WTC11 (cell line): ENCODE measurements at regions not wholly inside any gene's neighbourhood (a gene's known extent, or its start where the extent isn't known, plus 50 kb on each side); places are given as distances from the start of the nearest gene placed in this dataset.

Source experiments
- ATAC-seq: fragments of 200-7000 bp; cut with Tn5 transposase; 2 replicates; pipeline ENCODE4 v1.10.0; 2021; ENCODE audit warnings: mild to moderate bottlenecking, moderate library complexity
- CTCF ChIA-PET: fragments of 300-600 bp; sonication (Branson Sonifier 250); formaldehyde crosslinking; loops from one replicate; lab custom pipeline; 2021; ENCODE audit warnings: antibody characterized with exemption; lab: Charles Lee
- POLR2A ChIA-PET: fragments of 350-600 bp; sonication (Branson Sonifier 250); formaldehyde crosslinking; loops from one replicate; lab custom pipeline; 2021; ENCODE audit warnings: antibody characterized with exemption; lab: Charles Lee
- DNase-seq: peaks from one replicate; pipeline ENCODE4 v3.0.0; 2021; ENCODE audit warnings: low spot score
- H3K27ac Mint-ChIP-seq: 2 replicates; pipeline ENCODE4 v1.8.0; 2021; ENCODE audit warnings: mixed read lengths
- H3K27me3 Mint-ChIP-seq: 2 replicates; pipeline ENCODE4 v1.8.0; 2021; ENCODE audit warnings: low read depth, mild to moderate bottlenecking, moderate library complexity, mixed read lengths
- H3K36me3 Mint-ChIP-seq: 2 replicates; pipeline ENCODE4 v1.8.0; 2021; ENCODE audit warnings: mixed read lengths
- H3K4me1 Mint-ChIP-seq: 2 replicates; pipeline ENCODE4 v1.8.0; 2022; ENCODE audit warnings: mixed read lengths
- H3K4me3 Mint-ChIP-seq: 2 replicates; pipeline ENCODE4 v1.8.0; 2021; ENCODE audit warnings: mild to moderate bottlenecking, moderate library complexity, mixed read lengths
- H3K9me3 Mint-ChIP-seq: 2 replicates; pipeline ENCODE4 v1.8.0; 2021; ENCODE audit warnings: mixed read lengths
- ARID4B ChIP-seq: sonication (generic); formaldehyde crosslinking; IDR thresholded peaks from 2 replicates; pipeline ENCODE4 v1.8.0; 2023; ENCODE audit warnings: missing genetic modification reagents, mild to moderate bottlenecking, borderline replicate concordance
- CREM ChIP-seq: sonication (generic); formaldehyde crosslinking; IDR thresholded peaks from 2 replicates; pipeline ENCODE4 v1.8.1; 2022; ENCODE audit warnings: mild to moderate bottlenecking, missing genetic modification reagents, moderate library complexity
- ELF4 ChIP-seq: sonication (generic); formaldehyde crosslinking; IDR thresholded peaks from 2 replicates; pipeline ENCODE4 v1.8.1; 2022; ENCODE audit warnings: low read depth, mild to moderate bottlenecking, moderate library complexity, missing genetic modification reagents
- EMX1 ChIP-seq: fragments of 250-450 bp; sonication (Bioruptor Pico); IDR thresholded peaks from 2 replicates; pipeline ENCODE4 v1.8.0; 2021; ENCODE audit warnings: mild to moderate bottlenecking
- FOXK1 ChIP-seq: sonication (generic); formaldehyde crosslinking; IDR thresholded peaks from 2 replicates; pipeline ENCODE4 v1.8.0; 2022; ENCODE audit warnings: mild to moderate bottlenecking, moderate library complexity, missing genetic modification reagents
- FOXP4 ChIP-seq: sonication (generic); formaldehyde crosslinking; IDR thresholded peaks from 2 replicates; pipeline ENCODE4 v1.8.0; 2022; ENCODE audit warnings: mild to moderate bottlenecking, missing genetic modification reagents
- GABPB1 ChIP-seq: sonication (generic); formaldehyde crosslinking; IDR thresholded peaks from 2 replicates; pipeline ENCODE4 v1.8.1; 2023; ENCODE audit warnings: mild to moderate bottlenecking, missing genetic modification reagents
- GRHL2 ChIP-seq: fragments of 250-450 bp; sonication (Bioruptor Pico); IDR thresholded peaks from 2 replicates; pipeline ENCODE4 v1.8.0; 2022; ENCODE audit warnings: mild to moderate bottlenecking, moderate library complexity; ENCODE audit not compliant: insufficient replicate concordance, severe bottlenecking
- IRF1 ChIP-seq: sonication (generic); formaldehyde crosslinking; IDR thresholded peaks from 2 replicates; pipeline ENCODE4 v1.8.0; 2023; ENCODE audit warnings: missing genetic modification reagents
- MAX ChIP-seq: sonication (generic); formaldehyde crosslinking; IDR thresholded peaks from 2 replicates; pipeline ENCODE4 v1.8.0; 2022; ENCODE audit warnings: mild to moderate bottlenecking, missing genetic modification reagents
- MLX ChIP-seq: sonication (generic); formaldehyde crosslinking; IDR thresholded peaks from 2 replicates; pipeline ENCODE4 v1.8.1; 2023; ENCODE audit warnings: mild to moderate bottlenecking, missing genetic modification reagents, moderate library complexity
- NFATC4 ChIP-seq: fragments of 250-450 bp; sonication (Bioruptor Pico); IDR thresholded peaks from 2 replicates; pipeline ENCODE4 v1.9.0; 2021; ENCODE audit warnings: mild to moderate bottlenecking
- PRDM15 ChIP-seq: sonication (generic); formaldehyde crosslinking; IDR thresholded peaks from 2 replicates; pipeline ENCODE4 v1.8.0; 2022; ENCODE audit warnings: missing genetic modification reagents
- SOX15 ChIP-seq: fragments of 250-450 bp; sonication (Bioruptor Pico); IDR thresholded peaks from 2 replicates; pipeline ENCODE4 v1.9.0; 2021; ENCODE audit warnings: mild to moderate bottlenecking
- USF2 ChIP-seq: sonication (generic); formaldehyde crosslinking; IDR thresholded peaks from 2 replicates; pipeline ENCODE4 v1.8.1; 2023; ENCODE audit warnings: mild to moderate bottlenecking, missing genetic modification reagents, moderate library complexity
- ZNF263 ChIP-seq: sonication (generic); formaldehyde crosslinking; IDR thresholded peaks from 2 replicates; pipeline ENCODE4 v1.8.1; 2022; ENCODE audit warnings: low read depth, mild to moderate bottlenecking, moderate library complexity, missing genetic modification reagents
- ZNF423 ChIP-seq: fragments of 250-450 bp; sonication (Bioruptor Pico); IDR thresholded peaks from 2 replicates; pipeline ENCODE4 v2.1.2; 2022; ENCODE audit warnings: mild to moderate bottlenecking, moderate library complexity

- no peak for TF ChIP-seq IRF1 (CRISPR knock-in tag)
- TF ChIP-seq FOXP4: no peak
- TF ChIP-seq EMX1 (CRISPR knock-in tag): no peak
- TF ChIP-seq ZNF423 (CRISPR knock-in tag): no peak
- TF ChIP-seq USF2: no peak
- TF ChIP-seq ZNF263 (CRISPR knock-in tag): no peak
- no peak for TF ChIP-seq SOX15 (CRISPR knock-in tag)
- Mint-ChIP-seq H3K27me3 (no peaks in the 10 kb centered on the region), H3K4me3 (no peak overlapping the region), H3K36me3 (no peaks in the 10 kb centered on the region), H3K27ac (no peak overlapping the region), H3K4me1 (peaks cover 52% of the 10 kb centered on the region), H3K9me3 (no peaks in the 10 kb centered on the region)
- DNase-seq: no peak
- peak; percentile 36 for ATAC-seq
- POLR2A ChIA-PET: no interaction called here
- CTCF ChIA-PET: no interaction called here
These were observed 162.8 kb downstream of the ENC1 start for GRCh38 chr5:74477761-74478160.

- H3K27me3 Mint-ChIP-seq: no peaks in the 10 kb centered on the region
- CTCF ChIA-PET: no interaction called here
- peaks cover 46% of the 10 kb centered on the region for H3K4me1 Mint-ChIP-seq
- POLR2A ChIA-PET: no interaction called here
- H3K4me3 Mint-ChIP-seq: no peak overlapping the region
- TF ChIP-seq MAX: no peak
- no peak for TF ChIP-seq PRDM15 (CRISPR knock-in tag)
- TF ChIP-seq MLX (CRISPR knock-in tag): no peak
- TF ChIP-seq ELF4 (CRISPR knock-in tag): no peak
- TF ChIP-seq ARID4B: no peak
- no peak for TF ChIP-seq FOXK1
- TF ChIP-seq GABPB1 (CRISPR knock-in tag): no peak
- no peak for TF ChIP-seq NFATC4 (CRISPR knock-in tag)
- TF ChIP-seq GRHL2 (CRISPR knock-in tag): no peak
- no peak for TF ChIP-seq CREM (CRISPR knock-in tag)
- no peaks in the 10 kb centered on the region for H3K36me3 Mint-ChIP-seq
- H3K9me3 Mint-ChIP-seq: no peaks in the 10 kb centered on the region
- DNase-seq (no peak), ATAC-seq (no peak)
- H3K27ac Mint-ChIP-seq: no peak overlapping the region
These were observed 163.6 kb downstream of the ENC1 start for GRCh38 chr5:74476819-74477453.
